Ishikawa (cell line): ENCODE measurements at regions not wholly inside any gene's neighbourhood (a gene's known extent, or its start where the extent isn't known, plus 50 kb on each side); places are given as distances from the start of the nearest gene placed in this dataset.

Experiments used
- FOXM1 ChIP-seq: IDR thresholded peaks from 2 replicates; pipeline ENCODE4 v1.6.1; 2012; ENCODE audit warnings: low read depth, borderline replicate concordance
- REST ChIP-seq: IDR thresholded peaks from 2 replicates; pipeline ENCODE4 v1.6.1; 2012; ENCODE audit warnings: low read depth, mild to moderate bottlenecking
- TAF1 ChIP-seq: IDR thresholded peaks from 2 replicates; pipeline ENCODE4 v1.6.1; 2012; ENCODE audit warnings: low read depth, mild to moderate bottlenecking

GRCh38 chr12:69059465-69060457, 126.8 kb upstream of the CPM start:
- TF ChIP-seq FOXM1 (no peak), REST (no peak), TAF1 (no peak)
